GM12873 (cell line): ENCODE measurements at regions not wholly inside any gene's neighbourhood (a gene's known extent, or its start where the extent isn't known, plus 50 kb on each side); places are given as distances from the start of the nearest gene placed in this dataset.

Experiments
- CTCF ChIP-seq: IDR thresholded peaks from 2 replicates; pipeline ENCODE4 v1.5.1; 2012; ENCODE audit warnings: low read depth, mild to moderate bottlenecking, moderate library complexity, low read length, control low read depth; ENCODE audit not compliant: insufficient read depth; ENCODE audit errors: missing control alignments

- no peak for TF ChIP-seq CTCF
Measured at GRCh38 chr14:86815341-86815740, 1177.6 kb downstream of the GALC start.

GRCh38 chr14:86802726-86803125 is 1190.3 kb downstream of the GALC start:
- no peak for TF ChIP-seq CTCF

GRCh38 chr14:86799244-86799647 is 1193.7 kb downstream of the GALC start:
- no peak for TF ChIP-seq CTCF

GRCh38 chr14:86798330-86798729 is 1194.7 kb downstream of the GALC start:
- TF ChIP-seq CTCF = no peak

- no peak for TF ChIP-seq CTCF
Measured at GRCh38 chr14:86797075-86797351, 1196.0 kb downstream of the GALC start.

- no peak for TF ChIP-seq CTCF
Measured at GRCh38 chr14:86796221-86797074, 1196.5 kb downstream of the GALC start.

- no peak for TF ChIP-seq CTCF
Measured at GRCh38 chr14:86794689-86795088, 1198.3 kb downstream of the GALC start.
